HFFc6 (cell line): ENCODE measurements at regions not wholly inside any gene's neighbourhood (a gene's known extent, or its start where the extent isn't known, plus 50 kb on each side); places are given as distances from the start of the nearest gene placed in this dataset.

ENCODE experiments used
- DNase-seq: peaks from one replicate; pipeline ENCODE4 v3.0.0-alpha.2; 2018
- H3K27ac Mint-ChIP-seq: 2 replicates; pipeline ENCODE4 v1.8.0; 2020; ENCODE audit warnings: mild to moderate bottlenecking, mixed read lengths
- H3K27me3 Mint-ChIP-seq: 2 replicates; pipeline ENCODE4 v1.8.0; 2021; ENCODE audit warnings: mild to moderate bottlenecking, moderate library complexity, mixed read lengths; ENCODE audit not compliant: insufficient read depth
- H3K36me3 Mint-ChIP-seq: 2 replicates; pipeline ENCODE4 v1.8.0; 2021; ENCODE audit warnings: low read depth, mixed read lengths
- H3K4me1 Mint-ChIP-seq: 2 replicates; pipeline ENCODE4 v1.8.0; 2020; ENCODE audit warnings: low read depth, mixed read lengths
- H3K4me3 Mint-ChIP-seq: 2 replicates; pipeline ENCODE4 v1.8.0; 2020; ENCODE audit warnings: mild to moderate bottlenecking, moderate library complexity, mixed read lengths
- H3K9me3 Mint-ChIP-seq: 2 replicates; pipeline ENCODE4 v1.8.0; 2020; ENCODE audit warnings: mild to moderate bottlenecking, mixed read lengths
- TF ChIP-seq, protein P1 (sequence below): fragments of 200-600 bp; sonication (generic); IDR thresholded peaks from 2 replicates; pipeline ENCODE4 v1.5.0; 2021; ENCODE audit warnings: antibody characterized with exemption, mild to moderate bottlenecking

DNA sequence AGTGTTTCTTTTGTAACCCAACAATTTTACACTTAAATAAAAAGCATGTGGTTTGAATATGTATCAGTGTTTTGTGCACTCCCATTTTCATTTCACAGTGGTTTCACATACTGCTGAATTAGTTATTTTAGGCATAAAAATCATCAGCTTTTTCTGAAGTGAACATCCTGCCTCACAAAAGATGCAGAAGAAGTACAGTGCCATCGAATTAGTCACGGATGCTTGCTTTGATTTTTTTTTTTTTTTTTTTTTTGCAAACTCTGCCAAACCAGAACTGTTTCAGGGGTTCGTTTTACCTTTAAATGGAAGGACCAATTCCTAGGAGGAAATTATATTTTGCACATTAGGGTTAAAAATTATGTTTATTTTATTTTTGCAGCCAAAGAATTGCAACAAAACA lies 158.6 kb downstream of the RPS12 start:
- TF ChIP-seq, protein P1, sequence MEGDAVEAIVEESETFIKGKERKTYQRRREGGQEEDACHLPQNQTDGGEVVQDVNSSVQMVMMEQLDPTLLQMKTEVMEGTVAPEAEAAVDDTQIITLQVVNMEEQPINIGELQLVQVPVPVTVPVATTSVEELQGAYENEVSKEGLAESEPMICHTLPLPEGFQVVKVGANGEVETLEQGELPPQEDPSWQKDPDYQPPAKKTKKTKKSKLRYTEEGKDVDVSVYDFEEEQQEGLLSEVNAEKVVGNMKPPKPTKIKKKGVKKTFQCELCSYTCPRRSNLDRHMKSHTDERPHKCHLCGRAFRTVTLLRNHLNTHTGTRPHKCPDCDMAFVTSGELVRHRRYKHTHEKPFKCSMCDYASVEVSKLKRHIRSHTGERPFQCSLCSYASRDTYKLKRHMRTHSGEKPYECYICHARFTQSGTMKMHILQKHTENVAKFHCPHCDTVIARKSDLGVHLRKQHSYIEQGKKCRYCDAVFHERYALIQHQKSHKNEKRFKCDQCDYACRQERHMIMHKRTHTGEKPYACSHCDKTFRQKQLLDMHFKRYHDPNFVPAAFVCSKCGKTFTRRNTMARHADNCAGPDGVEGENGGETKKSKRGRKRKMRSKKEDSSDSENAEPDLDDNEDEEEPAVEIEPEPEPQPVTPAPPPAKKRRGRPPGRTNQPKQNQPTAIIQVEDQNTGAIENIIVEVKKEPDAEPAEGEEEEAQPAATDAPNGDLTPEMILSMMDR = no peak
- no peak overlapping the region for H3K4me3 Mint-ChIP-seq
- no peak for DNase-seq
- H3K4me1 Mint-ChIP-seq = no peaks in the 10 kb centered on the region
- H3K36me3 Mint-ChIP-seq = no peaks in the 10 kb centered on the region
- H3K27ac Mint-ChIP-seq = no peak overlapping the region
- no peaks in the 10 kb centered on the region for H3K27me3 Mint-ChIP-seq
- H3K9me3 Mint-ChIP-seq = no peaks in the 10 kb centered on the region

DNA sequence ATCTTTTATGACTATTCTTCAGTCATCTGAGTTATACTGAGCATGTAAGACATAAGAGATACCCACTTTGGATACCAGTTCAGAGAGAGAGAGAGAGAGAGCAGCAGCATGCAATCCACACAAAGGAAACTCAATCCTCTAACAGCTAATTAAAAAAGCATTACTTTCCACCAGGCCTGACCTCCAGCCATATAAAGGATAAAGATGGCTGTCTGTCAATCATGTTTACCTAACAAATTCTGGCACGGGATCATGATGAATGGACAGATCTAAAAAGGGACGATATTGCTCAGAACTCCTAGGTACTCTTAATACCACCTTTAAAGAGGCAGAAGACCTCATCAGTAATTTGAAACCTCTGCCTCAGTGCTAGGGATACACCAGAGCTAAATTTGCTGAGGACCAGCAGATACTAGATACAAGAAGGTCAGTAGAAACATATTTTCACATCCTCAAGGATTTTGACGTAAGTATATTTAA lies 159.2 kb downstream of the RPS12 start:
- Mint-ChIP-seq H3K27ac (no peak overlapping the region), H3K4me3 (no peak overlapping the region), H3K27me3 (no peaks in the 10 kb centered on the region), H3K36me3 (no peaks in the 10 kb centered on the region), H3K9me3 (no peaks in the 10 kb centered on the region), H3K4me1 (no peaks in the 10 kb centered on the region)
- TF ChIP-seq, protein P1 = no peak
- no peak for DNase-seq

DNA sequence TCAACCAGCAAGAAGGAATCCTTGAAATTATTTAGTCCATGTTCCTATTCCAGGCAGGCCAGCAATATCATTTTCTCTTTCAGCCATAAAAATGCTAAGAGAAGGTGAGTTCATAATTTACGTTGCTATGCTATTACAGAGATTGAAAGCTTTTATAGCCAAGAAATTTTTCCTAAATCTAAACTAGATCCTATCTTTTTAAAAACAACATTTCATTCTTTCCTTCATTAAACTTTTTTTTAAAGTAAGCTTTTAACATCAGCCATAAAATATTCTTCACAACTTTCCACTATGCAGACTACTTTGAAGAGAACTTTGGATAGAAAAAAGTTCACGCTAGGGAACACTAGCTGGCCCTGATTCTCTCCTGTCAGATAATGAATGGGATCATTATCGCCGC lies 159.8 kb downstream of the RPS12 start:
- no peaks in the 10 kb centered on the region for H3K9me3 Mint-ChIP-seq
- no peak overlapping the region for H3K27ac Mint-ChIP-seq
- no peaks in the 10 kb centered on the region for H3K36me3 Mint-ChIP-seq
- TF ChIP-seq, protein P1 = no peak
- no peak for DNase-seq
- H3K4me1 Mint-ChIP-seq = no peaks in the 10 kb centered on the region
- no peak overlapping the region for H3K4me3 Mint-ChIP-seq
- no peaks in the 10 kb centered on the region for H3K27me3 Mint-ChIP-seq

DNA sequence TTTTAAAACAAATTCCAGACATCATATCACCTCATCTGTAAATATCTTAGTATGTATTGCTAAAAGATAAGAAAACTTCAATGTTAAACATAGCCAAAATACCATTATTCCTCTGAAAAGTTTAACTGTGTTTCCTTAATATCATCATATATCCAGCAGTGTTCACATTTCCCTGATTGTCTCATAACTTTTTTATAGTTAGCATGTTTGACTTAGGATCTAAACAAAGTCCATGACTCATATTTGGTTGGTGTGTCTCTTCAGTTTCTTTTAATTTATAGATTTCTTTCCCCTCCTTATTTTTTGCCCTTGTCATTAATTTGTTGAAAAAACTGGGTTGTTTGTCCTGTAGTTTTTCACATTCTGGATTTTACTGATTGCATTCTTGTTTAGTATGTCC lies 163.0 kb downstream of the RPS12 start:
- Mint-ChIP-seq H3K9me3 (peaks cover 4% of the 10 kb centered on the region; the same call in 1 of the 2 replicates), H3K27ac (no peak overlapping the region), H3K4me3 (no peak overlapping the region), H3K4me1 (no peaks in the 10 kb centered on the region), H3K27me3 (no peaks in the 10 kb centered on the region), H3K36me3 (no peaks in the 10 kb centered on the region)
- TF ChIP-seq, protein P1 = no peak
- DNase-seq = no peak

DNA sequence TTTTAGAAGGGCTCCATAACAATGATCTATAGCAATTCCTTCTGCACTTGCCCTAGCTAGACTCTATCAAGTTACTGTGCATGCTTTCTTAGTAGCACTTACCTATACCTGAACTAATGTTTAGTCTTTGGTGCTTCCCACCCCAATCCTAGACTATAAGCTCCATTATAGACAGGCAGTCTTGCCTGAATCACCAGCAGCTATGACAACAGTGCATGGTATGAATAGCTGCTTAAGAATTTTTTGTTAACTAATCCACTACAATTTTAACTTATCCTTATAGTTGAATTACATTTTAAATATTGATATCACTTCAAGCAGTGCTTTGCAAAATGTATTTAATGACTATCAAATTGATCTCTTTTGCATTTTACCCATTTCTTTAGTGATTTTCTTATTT lies 164.3 kb downstream of the RPS12 start:
- no peak for DNase-seq
- no peak overlapping the region for H3K4me3 Mint-ChIP-seq
- H3K9me3 Mint-ChIP-seq = peaks cover 7% of the 10 kb centered on the region
- H3K27ac Mint-ChIP-seq = no peak overlapping the region
- no peaks in the 10 kb centered on the region for H3K27me3 Mint-ChIP-seq
- TF ChIP-seq, protein P1 = no peak
- H3K36me3 Mint-ChIP-seq = no peaks in the 10 kb centered on the region
- no peaks in the 10 kb centered on the region for H3K4me1 Mint-ChIP-seq

DNA sequence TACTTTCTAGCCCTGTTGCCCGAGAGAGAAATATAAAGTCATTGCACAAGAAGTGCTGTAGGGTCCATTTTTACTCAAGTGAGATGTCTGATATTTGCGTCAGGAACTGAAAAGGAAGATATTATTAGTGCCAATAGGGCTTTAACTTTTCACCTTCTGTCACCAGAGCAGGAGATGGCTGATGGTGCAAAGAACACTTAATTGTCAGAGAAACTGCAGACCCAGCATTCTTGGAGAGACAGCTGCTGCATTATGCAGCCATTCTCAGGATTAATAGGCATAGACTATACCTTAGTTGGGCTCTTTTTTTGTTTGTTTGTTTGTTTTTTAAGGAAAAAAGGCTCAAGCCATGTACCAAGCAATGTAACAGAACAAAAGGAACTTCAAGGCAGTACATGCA lies 179.4 kb downstream of the RPS12 start:
- no peaks in the 10 kb centered on the region for H3K4me1 Mint-ChIP-seq
- no peaks in the 10 kb centered on the region for H3K27me3 Mint-ChIP-seq
- no peaks in the 10 kb centered on the region for H3K36me3 Mint-ChIP-seq
- no peak overlapping the region for H3K4me3 Mint-ChIP-seq
- peaks cover 9% of the 10 kb centered on the region for H3K9me3 Mint-ChIP-seq
- no peak overlapping the region for H3K27ac Mint-ChIP-seq
- TF ChIP-seq, protein P1 = no peak
- DNase-seq = no peak
